Neural cell (in vitro differentiated cells): ENCODE measurements at regions not wholly inside any gene's neighbourhood (a gene's known extent, or its start where the extent isn't known, plus 50 kb on each side); places are given as distances from the start of the nearest gene placed in this dataset.

Experiments used
- CTCF ChIP-seq: fragments of 450-650 bp; IDR thresholded peaks from 2 replicates; pipeline ENCODE4 v1.5.1; 2014; ENCODE audit warnings: antibody characterized with exemption, mild to moderate bottlenecking, moderate library complexity; ENCODE audit not compliant: poor library complexity, severe bottlenecking
- EZH2 ChIP-seq: fragments of 200-600, 300-800 bp; shearing (Covaris generic), sonication (generic); IDR thresholded peaks from 2 replicates; pipeline ENCODE4 v1.6.1; 2014; ENCODE audit warnings: antibody characterized with exemption, low read length, borderline replicate concordance, mild to moderate bottlenecking; ENCODE audit not compliant: insufficient read depth, poor library complexity, severe bottlenecking
- SMC3 ChIP-seq: fragments of 450-650 bp; conservative IDR thresholded peaks from 2 replicates; pipeline ENCODE4 v1.6.1; 2014; ENCODE audit warnings: antibody characterized with exemption, mild to moderate bottlenecking, moderate library complexity; ENCODE audit not compliant: poor library complexity

- TF ChIP-seq EZH2 (no peak), CTCF (no peak), SMC3 (no peak)
These were observed 157.0 kb downstream of the EMX2 start for GRCh38 chr10:117699436-117700075.
